ENCODE measurements at regions not wholly inside any gene's neighbourhood (a gene's known extent, or its start where the extent isn't known, plus 50 kb on each side); places are given as distances from the start of the nearest gene placed in this dataset.
"Not testable (repeated sequence)": the region's sequence is repeated elsewhere in the genome, so short reads cannot be mapped to it uniquely, and the experiment has no call there.

DNA sequence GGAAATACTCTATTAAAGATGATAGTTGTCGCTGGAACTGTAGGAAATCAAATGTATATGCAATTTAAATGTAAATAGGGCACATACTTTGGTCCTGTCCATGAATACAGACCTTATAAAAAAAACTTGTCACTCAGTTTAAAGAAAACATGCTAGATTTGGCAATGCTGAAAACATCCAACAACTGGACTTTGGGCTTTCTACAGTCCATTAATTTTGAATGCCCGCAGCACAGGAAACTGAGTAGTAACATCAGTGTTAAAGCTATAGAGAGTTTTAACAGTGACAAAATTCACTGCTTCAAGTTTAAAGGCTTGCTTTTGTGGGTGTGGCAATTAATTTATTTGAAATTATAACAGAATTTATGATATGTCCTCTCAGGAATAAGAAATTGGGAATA is 578.4 kb downstream of the TRIML1 start:
- DNase-seq (ENCODE audit: low read depth in 3 of 3, low spot score in 2 of 3): peak in 1 of 3 donors; percentile 3

DNA sequence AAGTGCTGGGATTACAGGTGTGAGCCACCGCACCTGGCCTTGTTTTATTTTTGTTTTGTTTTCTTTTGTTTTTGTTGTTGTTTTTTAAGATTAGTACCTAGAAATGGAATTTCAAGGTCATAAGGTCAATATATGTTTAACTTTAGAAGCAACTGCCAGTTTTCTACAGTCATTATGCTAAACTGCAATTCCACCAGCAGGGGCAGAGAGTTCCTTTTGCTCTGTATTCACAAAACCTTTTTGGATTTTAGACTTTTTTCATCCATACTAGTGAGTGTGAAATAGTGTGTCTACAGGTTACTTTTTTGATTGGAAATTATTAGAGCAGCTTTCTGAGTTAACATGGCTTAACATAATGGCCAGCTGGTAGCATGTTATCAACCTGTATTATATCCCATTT is 580.6 kb downstream of the TRIML1 start:
- no peak for DNase-seq (ENCODE audit: low read depth in 3 of 3, low spot score in 2 of 3)

DNA sequence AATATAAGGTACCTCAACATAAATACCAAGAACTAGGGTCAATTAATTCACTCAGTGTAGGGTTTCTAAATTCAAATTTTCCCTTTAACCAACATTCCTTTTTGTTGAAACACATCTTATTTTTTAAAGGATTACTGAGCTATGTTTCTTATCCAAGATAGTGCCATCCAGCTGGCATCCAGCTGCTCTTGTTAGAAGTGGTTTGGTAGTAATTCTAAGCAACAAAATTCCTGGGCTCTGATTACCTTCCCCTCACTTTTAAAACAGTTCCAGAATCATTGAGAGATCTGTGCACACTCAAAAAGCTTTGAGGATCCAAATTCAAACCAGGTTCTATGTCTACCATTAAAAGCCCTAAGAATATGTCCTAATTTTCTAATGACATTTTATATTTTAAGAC is 583.7 kb downstream of the TRIML1 start:
- no peak for DNase-seq (ENCODE audit: low read depth in 3 of 3, low spot score in 2 of 3)

DNA sequence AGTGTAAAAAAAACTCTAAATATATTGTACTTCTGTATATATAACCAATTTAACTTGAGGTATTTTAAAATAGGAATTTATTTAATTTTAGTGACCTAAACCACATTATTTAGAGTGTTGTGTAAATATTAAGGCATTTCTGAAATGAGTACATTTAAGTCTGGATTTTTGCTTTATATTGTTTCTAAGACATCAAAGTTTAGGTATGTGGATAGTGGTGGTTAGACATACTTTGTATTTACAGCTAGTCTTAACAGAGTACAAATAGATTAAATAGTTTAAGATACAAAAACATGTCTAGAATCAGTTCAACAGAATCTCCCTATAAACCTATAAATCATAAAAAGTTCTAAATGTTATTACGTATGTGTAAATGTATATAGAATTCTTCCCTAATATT is 588.5 kb downstream of the TRIML1 start:
- no peak for DNase-seq (ENCODE audit: low read depth in 3 of 3, low spot score in 2 of 3)

DNA sequence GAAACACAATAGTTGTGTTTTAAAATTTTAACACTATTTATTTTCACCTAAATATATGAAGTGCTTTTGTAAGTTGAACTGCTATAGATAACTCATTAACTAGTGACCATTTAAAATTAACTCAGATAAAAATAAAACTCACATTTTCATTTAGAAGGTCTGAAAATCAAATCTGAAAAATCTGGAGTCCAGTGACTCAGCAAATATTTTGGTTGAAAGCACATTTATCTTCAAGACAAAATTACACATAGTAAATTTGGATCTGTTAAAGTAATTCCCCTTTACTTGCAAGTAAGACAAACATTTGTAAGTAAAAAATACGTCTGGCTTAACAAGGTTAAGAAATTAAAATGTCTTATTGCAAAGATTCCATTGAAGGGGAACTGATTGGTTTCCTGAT is 589.1 kb downstream of the TRIML1 start:
- no peak for DNase-seq (ENCODE audit: low read depth in 3 of 3, low spot score in 2 of 3)

DNA sequence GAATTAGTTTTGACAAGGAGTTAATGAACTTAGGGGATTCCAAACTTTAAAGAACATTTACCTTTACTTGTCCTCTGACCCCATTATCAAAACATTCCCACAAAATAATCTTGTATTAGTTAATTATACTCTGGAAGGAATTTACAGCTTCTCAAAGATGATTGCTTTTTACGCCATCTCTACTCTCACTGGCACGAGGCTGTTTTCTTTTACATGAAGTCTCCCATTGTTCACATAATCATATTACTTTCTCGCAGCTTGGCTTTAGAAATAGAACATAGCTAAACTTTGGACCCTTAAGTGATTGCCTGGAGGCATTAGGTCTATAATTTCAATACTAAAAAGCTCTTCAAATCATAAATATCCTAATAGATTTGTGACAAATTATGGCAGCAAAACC is 592.9 kb downstream of the TRIML1 start:
- no peak for DNase-seq (ENCODE audit: low read depth in 3 of 3, low spot score in 2 of 3)

DNA sequence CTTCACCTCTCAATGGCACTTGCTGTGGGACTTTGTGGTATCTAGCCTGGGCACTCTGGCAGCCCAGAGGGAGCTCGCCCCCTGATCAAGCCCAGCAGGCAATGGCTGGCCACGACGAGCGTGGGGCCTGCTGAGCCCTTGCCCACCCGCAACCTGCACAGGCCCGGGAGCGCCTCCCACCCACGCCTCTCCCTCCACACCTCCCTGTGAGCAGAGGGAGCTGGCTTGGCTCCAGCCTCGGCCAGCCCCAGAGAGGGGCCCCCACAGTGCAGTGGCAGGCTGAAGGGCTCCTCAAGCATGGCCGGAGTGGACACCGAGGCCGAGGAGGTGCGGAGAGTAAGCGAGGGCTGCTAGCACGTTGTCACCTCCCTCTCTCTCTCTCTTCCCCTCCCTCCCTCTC is 595.8 kb downstream of the TRIML1 start:
- no peak for DNase-seq (ENCODE audit: low read depth in 3 of 3, low spot score in 2 of 3)

DNA sequence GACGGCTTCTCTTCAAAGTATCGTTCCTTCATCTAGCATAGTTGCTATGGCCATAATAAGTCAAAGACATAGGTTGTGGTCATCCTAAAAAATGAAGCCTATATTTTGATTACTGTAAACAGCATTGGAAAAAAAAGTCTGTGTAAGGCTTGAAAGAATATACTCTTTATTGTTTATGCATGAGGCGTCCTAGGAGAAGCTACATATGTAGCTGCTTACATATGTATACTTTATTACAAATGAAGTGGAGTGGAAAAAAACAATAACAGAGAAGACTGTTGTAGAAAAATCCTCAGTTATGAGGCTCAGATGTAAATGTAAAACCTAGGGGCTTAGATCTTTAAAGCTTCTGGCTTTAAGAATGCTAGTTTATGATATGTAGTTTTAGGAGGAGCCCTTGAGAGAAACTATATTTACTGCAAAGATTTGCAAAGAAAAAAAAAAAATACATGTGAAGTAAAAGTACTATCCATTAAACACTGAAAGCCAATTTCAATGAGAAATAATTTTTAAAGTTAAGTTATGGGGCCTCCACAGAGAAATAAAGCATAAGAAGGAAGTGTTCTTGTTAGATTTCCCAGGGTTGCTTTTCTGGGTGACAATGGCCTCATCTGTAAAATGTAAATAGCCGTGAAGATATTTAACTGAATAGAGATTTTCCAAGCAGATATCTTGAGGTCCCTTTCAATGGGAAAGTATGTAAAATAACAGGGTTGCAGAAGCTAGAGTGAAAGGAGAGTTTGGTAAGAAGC is 598.2 kb downstream of the TRIML1 start:
- no peak for DNase-seq (ENCODE audit: low read depth in 3 of 3, low spot score in 2 of 3)

DNA sequence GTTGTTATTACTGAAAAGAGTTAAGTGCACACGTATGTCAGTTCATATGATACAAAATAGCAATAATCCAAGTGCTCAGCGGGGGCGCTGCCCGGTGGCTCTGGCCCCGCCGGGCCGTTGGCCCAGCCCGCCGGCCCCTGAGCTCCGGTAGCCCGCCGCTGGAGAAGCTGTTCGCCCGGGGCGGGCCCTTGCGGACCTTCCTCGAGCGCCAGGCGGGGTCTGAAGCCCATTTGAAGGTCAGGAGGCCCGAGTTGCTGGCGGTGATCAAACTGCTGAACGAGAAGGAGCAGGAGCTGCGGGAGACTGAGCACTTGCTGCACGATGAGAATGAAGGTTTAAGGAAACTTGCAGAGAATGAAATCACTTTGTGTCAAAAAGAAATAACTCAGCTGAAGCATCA is 599.0 kb downstream of the TRIML1 start:
- not testable (repeated sequence) for DNase-seq (ENCODE audit: low read depth in 3 of 3, low spot score in 2 of 3)

DNA sequence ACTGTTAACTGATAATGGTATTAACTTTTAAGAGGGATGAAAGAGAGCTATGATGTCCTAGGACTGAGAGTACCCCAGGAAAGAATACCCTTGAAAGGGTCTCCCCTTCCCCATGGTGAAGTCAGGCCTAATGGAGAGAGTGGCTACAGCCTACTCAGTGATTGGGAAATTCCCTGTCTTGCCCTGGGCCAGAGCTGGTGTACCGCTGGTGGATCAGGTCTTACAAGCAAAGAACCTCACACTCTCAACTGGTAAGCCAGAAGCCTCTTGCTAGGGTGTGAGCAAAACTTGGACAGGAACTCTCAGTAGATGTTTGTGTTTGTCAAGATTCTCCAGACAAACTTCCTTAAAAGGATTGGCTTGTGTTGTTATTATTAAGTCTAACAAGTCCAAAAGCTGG is 600.9 kb downstream of the TRIML1 start:
- not testable (repeated sequence) for DNase-seq (ENCODE audit: low read depth in 3 of 3, low spot score in 2 of 3)

DNA sequence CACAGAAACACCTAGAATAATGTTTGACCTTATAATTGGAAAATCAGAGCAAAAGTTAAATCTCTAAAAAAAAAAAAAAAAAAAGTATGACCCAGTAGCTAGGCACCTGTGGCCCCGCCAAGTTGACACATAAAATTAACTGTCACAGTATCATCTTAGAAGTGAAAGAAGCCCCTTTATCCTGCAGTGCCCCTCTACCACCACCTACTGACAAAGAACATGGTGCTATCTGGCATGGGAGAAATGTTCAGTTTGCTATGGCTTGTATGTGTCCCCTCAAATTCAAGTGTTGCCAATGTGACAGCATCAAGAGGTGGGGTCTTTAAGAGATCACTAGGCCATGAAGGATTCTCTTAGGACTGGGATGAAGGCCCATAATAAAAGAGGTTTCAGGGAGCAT is 601.5 kb downstream of the TRIML1 start:
- not testable (repeated sequence) for DNase-seq (ENCODE audit: low read depth in 3 of 3, low spot score in 2 of 3)

DNA sequence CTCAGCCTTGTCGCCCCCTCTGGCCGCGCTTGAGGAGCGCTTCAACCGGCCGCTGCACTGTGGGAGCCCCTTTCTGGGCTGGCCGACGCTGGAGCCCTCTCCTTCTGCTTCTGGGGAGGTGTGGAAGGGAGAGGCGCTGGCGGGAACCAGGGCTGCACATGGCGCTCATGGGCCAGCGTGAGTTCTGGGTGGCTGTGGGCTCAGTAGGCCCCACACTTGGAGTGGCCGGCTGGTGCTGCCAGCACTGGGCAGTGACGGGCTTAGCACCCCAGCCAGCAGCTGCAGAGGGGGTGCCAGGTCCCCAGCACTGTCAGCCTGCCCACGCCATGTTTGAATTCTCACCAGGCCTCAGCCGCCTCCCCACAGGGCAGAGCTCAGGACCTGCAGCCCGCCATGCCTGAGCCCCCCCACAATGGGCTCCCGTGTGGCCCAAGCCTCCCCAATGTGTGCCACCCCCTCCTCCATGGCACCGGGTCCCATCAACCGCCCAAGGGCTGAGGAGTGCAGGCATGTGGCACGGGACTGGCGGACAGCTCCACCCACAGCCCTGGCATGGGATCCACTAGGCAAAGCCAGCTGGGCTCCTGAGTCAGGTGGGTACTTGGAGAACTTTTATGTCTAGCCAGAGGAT is 615.2 kb downstream of the TRIML1 start:
- DNase-seq (ENCODE audit: low read depth in 3 of 3, low spot score in 2 of 3): no peak

DNA sequence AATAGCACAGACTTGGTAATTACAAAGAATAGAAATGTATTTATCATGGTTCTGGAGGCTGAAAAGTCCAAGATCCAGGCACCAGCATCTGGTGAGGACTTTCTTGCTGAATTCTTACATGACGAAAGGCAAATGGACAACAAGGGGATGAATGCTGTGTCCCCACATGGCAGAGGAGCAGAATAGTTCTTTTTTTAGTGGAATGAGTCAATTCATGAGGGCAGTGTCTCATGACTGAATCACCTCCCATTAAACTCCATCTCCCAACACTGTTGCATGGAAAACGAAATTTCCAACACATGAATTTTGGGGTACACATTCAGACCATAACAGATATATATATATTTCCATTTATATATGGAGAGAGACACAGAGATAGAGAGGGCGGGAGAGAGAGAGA is 628.3 kb downstream of the TRIML1 start:
- DNase-seq (ENCODE audit: low read depth in 3 of 3, low spot score in 2 of 3): no peak

DNA sequence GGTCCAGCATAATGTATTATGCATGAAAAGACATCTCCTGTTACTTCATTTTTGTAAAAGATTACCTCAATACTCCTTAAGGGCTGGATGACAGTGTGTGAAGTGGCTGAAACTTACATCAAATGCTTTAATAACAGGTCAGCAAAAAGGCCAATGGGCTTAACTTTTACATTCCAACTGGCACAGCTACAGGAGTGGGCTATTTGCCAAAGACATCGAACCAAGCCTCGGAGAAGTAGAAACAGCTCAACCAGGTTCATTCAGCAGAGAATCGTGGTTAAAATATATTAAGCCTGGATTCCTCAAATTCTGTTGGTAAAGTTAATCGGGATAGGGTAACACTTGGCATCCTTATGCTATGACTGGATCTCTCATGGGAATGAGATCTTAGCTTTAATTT is 639.7 kb downstream of the TRIML1 start:
- DNase-seq (ENCODE audit: low read depth in 3 of 3, low spot score in 2 of 3): no peak

DNA sequence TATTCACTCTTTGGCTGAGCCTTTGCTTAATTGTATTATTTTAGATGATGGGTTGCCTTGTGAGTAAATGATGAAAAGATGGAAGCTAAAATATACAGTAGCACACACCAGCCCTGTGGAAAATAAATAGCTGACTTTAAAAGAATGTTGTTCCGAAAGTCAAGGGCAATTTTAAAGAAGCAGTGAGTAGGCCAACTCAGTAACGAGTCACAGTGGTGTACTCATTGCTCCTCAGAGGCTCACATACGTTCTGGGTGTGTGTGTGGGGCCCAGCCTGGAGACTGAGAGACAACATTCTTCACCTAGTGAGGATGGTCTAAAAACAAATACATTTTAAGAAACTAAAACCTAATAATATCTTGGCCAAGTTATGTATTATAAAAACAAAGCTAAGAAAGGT is 640.3 kb downstream of the TRIML1 start:
- no peak for DNase-seq (ENCODE audit: low read depth in 3 of 3, low spot score in 2 of 3)

DNA sequence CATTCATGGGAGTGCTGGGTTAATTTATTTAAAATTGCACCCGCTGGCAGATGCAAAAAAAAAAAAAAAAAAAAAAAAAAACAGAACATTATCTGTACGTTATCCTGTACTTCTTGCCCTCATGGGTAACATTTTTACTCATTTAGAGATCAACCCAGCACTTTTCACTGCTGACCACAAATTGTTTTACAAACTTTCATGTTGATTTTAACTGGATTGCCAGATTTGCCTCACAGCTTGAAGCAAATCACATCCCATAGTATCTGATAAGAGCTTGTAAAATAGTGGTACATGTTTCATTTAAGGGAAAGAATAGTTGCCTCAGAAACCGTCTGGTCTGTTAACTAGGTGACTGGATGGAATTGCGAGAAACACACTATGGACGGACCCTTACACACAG is 640.8 kb downstream of the TRIML1 start:
- no peak for DNase-seq (ENCODE audit: low read depth in 3 of 3, low spot score in 2 of 3)

DNA sequence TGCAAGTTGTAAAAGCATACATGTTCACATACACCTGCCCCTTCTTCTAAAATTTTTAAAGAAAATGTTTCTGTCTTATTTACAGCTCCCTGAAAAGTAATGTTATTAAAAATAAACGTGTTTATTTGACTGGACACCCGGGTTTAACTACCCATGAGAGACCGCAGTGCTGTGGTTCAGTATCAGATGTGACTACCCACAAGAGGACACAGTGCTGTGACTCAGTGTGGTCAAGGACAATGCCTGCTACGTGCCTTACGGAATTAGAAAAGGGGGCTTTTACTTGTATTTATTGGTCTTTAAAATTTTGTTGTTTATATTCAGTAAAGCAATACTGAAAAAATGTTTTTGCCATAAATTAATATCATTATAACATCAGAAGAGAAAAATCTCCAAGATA is 641.4 kb downstream of the TRIML1 start:
- no peak for DNase-seq (ENCODE audit: low read depth in 3 of 3, low spot score in 2 of 3)

DNA sequence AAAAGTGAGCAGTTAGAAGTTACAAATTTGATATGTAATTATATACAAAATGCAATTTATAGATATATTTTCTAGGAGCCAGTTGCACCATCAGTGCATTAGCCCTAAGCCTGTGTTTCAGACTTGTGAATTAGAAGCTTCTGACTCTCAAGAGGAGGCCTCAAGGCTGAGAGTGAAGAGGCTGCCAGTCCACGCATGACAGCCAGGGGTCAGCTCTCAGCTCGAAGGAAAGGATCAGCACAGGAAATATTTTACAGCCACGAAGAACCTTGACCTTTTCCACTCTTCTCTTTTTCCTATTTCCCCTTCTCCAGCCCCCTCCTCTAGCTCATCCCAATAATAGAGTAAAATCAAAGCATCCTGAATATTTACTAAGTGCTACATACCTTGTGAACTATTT is 642.4 kb downstream of the TRIML1 start:
- DNase-seq (ENCODE audit: low read depth in 3 of 3, low spot score in 2 of 3): no peak

DNA sequence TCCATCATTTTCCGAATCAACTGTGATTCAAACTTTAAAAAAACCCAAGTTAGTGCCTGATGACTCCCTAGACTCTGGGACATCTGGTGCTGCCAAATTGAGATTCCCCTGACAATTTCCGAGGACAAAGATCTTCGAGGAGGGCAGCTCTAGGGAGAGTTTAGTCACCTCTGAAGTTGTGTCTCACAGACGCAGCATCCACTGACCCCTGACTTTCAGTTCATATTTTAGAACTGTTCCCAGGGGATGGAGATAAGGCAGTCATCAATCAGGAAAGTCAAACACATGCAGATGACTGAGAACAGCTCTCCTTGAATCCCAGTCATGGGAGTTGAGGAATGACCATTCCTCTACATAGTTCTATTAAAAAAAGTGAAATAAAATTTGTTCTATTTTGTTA is 643.9 kb downstream of the TRIML1 start:
- no peak for DNase-seq (ENCODE audit: low read depth in 3 of 3, low spot score in 2 of 3)

DNA sequence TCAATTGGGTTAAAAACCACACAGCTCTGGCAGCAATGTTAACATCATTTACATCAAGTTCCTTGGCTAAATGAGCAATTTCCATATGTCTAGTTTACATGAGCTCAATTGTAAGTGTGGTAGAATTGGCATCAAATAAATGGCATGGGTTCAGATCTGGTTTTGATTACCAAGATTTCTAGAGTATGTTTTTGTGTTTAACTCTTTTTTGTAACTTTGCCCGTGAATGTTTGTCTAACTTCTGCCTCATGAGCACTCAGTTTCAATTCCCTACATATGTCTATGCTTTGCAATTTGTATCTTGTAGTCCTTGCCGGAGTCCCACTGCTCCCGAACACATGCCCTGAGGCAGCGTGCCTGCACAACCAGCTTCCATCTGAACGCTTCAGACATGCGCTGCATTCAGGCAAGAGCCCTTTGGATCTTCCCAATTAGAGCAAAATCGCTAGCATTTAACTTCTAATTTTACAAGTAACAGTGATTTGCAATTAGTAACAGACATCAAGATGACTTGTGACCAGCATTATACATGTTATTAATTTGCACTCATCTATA is 644.4 kb downstream of the TRIML1 start:
- DNase-seq (ENCODE audit: low read depth in 3 of 3, low spot score in 2 of 3): no peak

DNA sequence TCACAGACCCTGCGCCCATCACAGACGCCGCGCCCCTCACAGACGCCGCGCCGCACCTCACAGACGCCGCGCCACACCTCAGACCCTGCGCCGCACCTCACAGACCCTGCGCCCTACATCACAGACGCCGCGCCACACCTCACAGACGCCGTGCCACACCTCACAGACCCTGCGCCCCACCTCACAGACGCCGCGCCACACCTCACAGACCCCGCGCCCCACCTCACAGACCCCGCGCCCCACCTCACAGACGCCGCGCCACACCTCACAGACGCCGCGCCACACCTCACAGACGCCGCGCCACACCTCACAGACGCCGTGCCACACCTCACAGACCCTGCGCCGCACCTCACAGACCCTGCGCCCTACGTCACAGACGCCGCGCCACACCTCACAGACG is 657.4 kb downstream of the TRIML1 start:
- not testable (repeated sequence) for DNase-seq (ENCODE audit: low read depth in 3 of 3, low spot score in 2 of 3)

DNA sequence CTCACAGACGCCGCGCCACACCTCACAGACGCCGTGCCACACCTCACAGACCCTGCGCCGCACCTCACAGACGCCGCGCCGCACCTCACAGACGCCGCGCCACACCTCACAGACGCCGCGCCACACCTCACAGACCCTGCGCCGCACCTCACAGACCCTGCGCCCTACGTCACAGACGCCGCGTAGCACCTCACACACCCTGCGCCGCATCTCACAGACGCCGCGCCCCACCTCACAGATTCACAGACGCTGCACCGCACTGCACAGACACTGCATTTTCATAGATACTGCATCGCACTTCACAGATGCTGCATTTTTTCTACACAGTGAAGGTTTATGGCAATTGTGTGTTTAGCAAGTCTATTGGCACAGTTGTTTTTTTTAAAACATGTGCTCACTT is 657.8 kb downstream of the TRIML1 start:
- DNase-seq (ENCODE audit: low read depth in 3 of 3, low spot score in 2 of 3): not testable (repeated sequence)
